ENCODE measurements at regions not wholly inside any gene's neighbourhood (a gene's known extent, or its start where the extent isn't known, plus 50 kb on each side); places are given as distances from the start of the nearest gene placed in this dataset.

DNA sequence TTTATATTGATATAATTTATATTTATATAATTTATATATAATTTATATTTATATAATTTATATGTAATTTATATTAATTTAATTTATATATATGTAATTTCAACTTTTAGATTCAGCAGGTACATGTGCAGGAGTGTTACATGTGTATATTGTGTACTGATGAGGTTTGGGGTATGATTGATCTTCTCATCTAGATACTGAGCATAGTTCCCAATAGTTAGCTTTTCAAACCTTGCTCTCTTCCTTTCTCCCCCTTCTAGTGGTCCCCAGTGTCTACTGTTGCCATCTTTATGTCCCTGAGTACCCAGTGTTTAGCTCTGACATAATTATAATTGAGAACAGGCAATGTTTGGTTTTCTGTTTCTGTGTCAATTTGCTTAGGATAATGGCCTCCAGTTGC lies 1335.3 kb upstream of the CDH2 start:
- no peak for DNase-seq (ENCODE audit: low read depth)
- TF ChIP-seq, protein P1, sequence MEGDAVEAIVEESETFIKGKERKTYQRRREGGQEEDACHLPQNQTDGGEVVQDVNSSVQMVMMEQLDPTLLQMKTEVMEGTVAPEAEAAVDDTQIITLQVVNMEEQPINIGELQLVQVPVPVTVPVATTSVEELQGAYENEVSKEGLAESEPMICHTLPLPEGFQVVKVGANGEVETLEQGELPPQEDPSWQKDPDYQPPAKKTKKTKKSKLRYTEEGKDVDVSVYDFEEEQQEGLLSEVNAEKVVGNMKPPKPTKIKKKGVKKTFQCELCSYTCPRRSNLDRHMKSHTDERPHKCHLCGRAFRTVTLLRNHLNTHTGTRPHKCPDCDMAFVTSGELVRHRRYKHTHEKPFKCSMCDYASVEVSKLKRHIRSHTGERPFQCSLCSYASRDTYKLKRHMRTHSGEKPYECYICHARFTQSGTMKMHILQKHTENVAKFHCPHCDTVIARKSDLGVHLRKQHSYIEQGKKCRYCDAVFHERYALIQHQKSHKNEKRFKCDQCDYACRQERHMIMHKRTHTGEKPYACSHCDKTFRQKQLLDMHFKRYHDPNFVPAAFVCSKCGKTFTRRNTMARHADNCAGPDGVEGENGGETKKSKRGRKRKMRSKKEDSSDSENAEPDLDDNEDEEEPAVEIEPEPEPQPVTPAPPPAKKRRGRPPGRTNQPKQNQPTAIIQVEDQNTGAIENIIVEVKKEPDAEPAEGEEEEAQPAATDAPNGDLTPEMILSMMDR (conservative IDR thresholded peaks at IDR 0.05; ENCODE audit: low read depth, low read length), result no peak
- no peak overlapping the region for H3K4me3 ChIP-seq (ENCODE audit: low read depth, low read length)

DNA sequence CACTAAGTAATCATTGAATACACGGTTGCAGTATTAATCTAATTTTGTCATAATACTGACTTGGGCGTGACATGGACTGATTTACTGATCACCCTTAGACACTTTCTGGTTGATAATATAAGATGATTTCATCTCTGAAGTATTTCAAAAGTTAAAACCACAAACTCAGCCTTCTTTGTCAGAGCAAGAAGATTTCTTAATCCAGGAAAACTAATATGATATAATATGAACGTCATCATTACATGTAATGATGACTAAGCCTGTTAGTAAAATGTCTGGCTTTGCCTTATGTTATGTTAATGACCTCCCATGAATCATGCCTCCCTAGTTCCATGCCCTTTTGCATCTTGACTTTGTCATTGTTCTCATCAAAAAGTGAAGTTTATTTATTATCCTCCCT lies 1325.0 kb upstream of the CDH2 start:
- TF ChIP-seq, protein P1 (conservative IDR thresholded peaks at IDR 0.05; ENCODE audit: low read depth, low read length), result no peak
- peak; percentile 20 for DNase-seq (ENCODE audit: low read depth)

GRCh38 chr18:29496152-29496680 lies 1319.3 kb upstream of the CDH2 start:
- no peak for DNase-seq (ENCODE audit: low read depth)

More for the DNA sequence above, 1325.0 kb upstream of the CDH2 start:
- H3K4me3 ChIP-seq (ENCODE audit: low read depth, low read length), result no peak overlapping the region

DNA sequence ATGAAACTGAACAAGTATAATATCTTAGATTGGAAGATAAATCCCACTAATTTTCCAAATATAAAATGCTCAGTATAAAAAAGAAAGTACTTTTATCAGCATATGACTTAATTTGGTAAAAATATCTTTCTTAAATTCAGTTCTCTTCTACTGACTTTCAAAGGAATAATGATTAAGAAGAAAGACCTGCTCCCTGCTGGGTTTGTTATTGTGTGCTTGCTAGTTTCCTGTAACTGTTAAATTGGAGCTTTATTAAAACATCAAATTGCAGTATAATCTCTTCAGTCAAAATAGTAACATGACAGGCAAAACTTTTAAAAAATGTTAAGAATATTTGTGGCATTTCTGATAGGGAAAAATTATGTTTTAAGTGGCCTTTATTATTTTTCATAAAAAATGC lies 1317.4 kb upstream of the CDH2 start:
- TF ChIP-seq, protein P1 (conservative IDR thresholded peaks at IDR 0.05; ENCODE audit: low read depth, low read length), result no peak
- DNase-seq (ENCODE audit: low read depth), result no peak
- no peak overlapping the region for H3K4me3 ChIP-seq (ENCODE audit: low read depth, low read length)

More at GRCh38 chr18:29496152-29496680, 1319.3 kb upstream of the CDH2 start:
- no peak overlapping the region for H3K4me3 ChIP-seq (ENCODE audit: low read depth, low read length)
- TF ChIP-seq, protein P1 (conservative IDR thresholded peaks at IDR 0.05; ENCODE audit: low read depth, low read length), result no peak

DNA sequence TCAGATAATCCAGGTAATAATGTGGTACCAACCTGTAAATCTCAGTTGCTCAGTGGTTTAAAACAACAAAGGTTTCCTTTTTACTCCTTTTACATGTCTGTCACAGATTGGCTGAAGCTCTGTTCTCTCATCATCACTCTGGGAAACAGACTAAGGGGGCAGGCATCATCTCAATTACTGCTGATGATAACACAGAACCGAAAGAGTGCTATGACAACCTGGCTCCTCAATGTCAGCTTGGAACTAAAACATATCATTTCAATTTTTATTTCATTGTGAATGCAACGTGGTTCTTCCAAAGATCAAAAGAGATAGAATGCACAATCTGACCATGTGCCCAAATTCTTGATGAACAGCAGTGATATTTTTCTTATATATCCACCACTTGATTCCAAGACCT lies 1315.0 kb upstream of the CDH2 start:
- no peak overlapping the region for H3K4me3 ChIP-seq (ENCODE audit: low read depth, low read length)
- TF ChIP-seq, protein P1 (conservative IDR thresholded peaks at IDR 0.05; ENCODE audit: low read depth, low read length), result no peak
- DNase-seq (ENCODE audit: low read depth), result no peak

DNA sequence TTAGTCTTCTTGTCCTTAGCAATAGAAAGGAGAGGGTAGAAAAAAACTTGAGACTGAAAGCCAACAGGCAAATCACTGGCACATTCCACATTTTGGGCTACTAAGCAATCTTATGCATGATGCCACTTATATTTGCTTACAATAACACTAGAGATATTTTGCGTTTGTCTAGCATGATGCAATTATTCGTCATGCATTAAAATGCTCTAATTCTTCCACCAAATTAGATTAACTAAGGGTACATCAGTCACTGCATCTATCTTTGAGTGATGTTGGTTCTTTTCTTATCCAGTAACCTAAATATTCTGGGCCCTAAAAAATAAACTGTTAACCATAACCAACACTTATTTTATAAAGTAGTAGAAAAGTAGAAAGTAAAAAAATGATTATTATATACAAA lies 1311.7 kb upstream of the CDH2 start:
- DNase-seq (ENCODE audit: low read depth), result no peak
- no peak overlapping the region for H3K4me3 ChIP-seq (ENCODE audit: low read depth, low read length)
- TF ChIP-seq, protein P1 (conservative IDR thresholded peaks at IDR 0.05; ENCODE audit: low read depth, low read length), result no peak

DNA sequence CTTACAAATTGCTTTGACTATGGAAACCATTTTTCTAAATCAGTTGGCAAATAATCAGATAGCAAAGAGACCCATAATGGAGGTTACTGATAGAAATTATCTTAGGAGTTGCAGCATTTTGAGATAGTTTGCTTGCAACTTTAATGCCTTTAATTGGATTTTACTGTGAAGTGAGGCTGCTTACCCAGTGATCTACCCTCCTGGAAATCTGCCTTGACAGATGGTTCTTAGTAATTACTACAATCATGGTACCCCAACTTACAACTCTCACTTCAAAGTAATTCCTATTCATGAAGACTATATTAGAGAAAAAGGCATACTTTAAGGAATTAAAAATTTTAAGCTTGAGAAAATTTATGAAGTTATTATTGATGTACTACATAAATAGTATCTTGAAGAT lies 1288.6 kb upstream of the CDH2 start:
- H3K4me3 ChIP-seq (ENCODE audit: low read depth, low read length), result no peak overlapping the region
- DNase-seq (ENCODE audit: low read depth), result no peak
- TF ChIP-seq, protein P1 (conservative IDR thresholded peaks at IDR 0.05; ENCODE audit: low read depth, low read length), result no peak
